NCI-H2107 (cell line): ENCODE measurements at regions not wholly inside any gene's neighbourhood (a gene's known extent, or its start where the extent isn't known, plus 50 kb on each side); places are given as distances from the start of the nearest gene placed in this dataset.
"Not testable (repeated sequence)": the region's sequence is repeated elsewhere in the genome, so short reads cannot be mapped to it uniquely, and the experiment has no call there.

Source experiments
- DNase-seq: peaks from one replicate; lab custom pipeline; 2025; lab: John Stamatoyannopoulos, UW

DNA sequence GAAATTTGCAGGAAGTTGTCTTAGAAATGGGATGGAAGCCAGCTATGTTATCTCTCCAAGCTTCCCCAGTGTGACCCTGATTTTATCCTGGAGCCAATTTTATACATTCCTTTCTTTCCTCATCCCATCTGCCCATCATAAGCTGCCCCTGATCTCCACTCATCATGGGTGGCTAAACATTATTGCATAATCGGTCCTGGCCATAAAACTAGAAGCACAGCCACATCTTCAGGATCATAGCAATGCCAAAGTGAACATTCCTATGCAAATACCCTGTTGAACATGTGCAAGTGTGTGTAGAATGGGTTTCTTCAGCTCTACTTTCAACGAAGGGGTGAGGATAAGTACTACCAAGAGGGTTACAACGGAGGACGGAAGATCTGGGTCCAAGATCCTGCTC is 50.6 kb upstream of the COG2 start:
- no peak for DNase-seq

DNA sequence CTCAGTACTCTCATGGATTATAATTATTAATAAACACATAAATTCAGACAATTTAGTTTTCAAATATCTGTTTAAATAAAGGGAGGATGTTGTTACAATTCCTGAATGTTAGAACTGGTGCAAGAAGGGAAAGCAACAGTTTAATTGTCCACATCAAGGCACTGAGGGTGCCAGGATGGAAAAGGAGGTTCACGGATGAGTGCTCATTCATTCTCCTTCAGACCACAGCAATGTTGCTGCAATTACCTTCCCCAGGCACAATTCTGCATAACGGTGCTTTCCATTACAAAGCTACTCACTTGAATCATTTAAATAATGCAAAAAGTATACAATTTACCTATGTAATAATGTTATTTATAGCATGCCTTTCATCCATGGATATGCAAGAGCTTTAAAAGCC is 52.3 kb upstream of the COG2 start:
- DNase-seq, result peak; percentile 35

DNA sequence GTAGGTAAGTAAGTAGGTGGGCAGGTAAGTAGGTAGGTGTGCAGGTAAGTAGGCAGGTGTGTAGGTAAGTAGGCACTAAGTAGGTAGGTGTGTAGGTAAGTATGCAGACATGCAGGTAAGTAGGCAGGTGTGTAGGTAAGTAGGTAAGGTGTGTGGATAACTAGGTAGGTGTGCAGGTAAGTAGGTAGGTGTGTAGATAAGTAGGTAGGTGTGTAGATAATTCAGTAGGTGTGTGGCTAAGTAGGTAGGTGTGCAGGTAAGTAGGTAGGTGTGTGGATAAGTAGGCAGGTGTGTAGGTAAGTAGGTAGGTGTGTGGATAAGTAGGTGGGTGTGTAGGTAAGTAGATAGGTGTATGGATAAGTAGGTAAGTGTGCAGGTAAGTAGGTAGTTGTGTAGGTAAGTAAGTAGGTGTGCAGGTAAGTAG is 53.9 kb upstream of the COG2 start:
- no peak for DNase-seq

DNA sequence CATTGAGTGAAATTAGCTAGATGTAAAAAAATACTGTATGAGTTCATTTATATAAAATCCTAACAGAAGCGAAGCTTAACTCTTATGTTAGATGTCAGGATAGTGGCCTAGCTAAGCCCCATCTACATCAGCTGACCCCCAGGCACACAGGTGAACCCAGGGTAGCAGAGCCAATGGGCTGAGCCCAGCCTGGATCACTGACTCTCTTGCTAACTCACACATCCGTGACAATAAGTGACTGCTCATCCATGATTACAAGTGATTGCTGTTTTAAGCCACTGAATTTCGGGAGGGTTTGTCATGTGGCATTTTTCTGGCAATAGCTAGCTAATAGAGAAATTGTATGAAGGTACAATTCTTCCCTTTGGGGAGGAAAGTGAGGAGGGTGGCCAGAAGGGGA is 55.2 kb upstream of the COG2 start:
- no peak for DNase-seq

DNA sequence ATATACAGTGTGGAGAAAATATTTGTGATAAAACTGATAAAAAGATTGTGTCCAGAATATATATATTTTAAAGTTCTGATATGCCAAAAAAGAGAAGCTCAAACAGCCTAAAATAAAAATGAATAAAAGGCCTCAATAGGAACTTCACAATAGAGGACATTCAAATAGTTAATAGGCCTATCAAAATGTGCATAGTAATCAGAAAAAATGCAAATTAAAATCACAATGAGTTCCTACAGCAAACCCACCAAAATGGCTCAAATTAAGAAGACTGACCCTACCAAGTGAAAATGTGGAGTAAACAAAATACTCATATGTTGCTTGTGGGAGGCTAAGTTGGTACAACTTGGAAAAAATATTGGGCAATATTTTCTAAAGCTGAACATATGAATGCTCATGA is 57.6 kb upstream of the COG2 start:
- no peak for DNase-seq

DNA sequence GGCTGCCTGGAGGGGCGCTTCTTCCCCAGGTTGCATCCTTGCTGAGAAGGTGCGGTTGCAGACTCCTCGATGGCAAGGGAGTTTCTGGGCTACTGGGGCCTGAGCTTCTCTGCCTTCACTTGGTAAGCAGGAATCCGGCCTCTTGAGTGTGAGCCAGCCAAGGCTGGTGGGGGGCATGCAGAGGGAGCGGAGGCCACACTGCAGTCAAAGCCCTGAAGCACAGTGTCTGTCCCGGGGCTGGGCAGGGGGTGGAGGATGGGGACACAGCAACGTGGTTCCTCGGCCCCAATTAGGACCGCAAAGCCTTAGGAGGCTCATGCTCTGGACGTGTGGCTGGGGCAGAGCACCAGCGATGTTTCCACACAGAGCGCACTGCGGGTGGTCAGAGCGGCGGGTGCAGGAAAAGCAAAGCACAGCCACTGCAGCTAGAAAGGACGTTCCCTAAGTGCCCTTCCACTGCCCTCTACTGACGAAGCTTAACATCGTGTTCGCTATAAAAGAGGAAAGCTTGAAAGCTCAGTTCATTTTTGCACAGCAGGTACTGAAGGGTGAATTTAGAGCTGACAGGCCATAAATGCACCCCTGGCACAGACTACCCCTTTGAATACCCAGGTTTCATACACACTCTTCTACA is 60.7 kb upstream of the COG2 start:
- DNase-seq, result no peak

DNA sequence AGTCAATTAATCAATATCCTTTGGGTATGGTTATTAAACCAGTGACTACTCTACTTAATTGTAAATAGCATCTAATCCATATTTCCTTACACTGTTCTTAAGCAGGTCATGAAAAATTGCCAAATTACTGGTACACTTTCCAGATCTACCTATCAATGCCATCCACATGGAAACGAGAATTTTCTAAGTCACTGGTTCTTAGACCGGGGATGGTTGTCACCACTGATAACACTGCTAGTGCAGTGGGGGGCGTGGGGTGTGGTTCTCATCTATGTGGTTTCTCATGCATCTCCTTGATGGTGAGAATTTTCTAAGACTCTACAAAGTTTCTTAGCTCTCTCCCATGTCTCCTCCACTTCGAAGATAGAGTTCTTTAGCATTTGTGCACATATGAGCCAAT is 63.7 kb upstream of the COG2 start:
- no peak for DNase-seq

DNA sequence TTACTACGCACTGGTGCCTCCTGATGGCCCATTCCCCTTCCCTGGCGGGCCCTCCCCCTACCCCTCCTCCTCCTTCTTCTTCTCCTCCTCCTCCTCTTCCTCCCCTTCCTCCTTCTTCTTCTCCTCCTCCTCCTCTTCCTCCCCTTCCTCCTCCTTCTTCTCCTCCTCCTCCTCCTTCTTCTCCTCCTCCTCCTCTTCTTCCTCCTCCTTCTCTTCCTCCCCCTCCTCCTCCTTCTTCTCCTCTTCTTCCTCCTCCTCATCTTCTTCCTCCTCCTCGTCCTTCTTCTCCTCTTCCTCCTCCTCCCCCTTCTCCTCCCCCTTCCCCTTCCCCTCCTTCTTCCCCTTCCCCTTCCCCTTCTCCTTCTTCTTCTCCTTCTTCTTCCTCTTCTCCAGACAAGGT is 64.7 kb upstream of the COG2 start:
- no peak for DNase-seq

DNA sequence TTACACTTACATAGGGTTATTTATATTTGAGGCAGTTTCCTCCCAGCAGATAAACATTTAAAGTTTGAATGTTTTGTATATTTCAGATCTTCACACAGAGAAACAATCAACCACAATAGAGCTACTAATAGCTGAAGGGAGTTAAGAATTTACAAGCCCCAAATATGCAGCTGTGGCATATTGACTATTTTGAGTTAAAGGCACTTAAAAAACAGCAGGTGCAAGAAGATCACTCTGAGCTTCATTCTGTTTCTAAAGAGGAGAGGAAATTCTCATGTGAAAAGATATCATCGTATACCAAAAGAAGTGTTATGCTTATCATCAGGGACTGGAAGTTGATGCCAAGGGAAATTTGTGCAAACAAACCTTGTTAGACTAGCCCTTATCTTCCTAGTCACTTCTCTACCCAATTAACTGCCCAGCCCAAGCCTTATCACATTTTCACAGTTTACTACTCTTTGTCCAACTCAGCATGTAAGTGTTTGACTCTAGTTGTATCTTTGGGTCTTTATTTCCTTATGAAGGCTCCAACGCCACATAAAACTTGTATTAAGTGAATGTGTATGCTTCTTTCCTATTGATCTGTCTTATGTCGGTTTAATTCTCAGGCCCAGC is 66.3 kb upstream of the COG2 start:
- DNase-seq, result no peak

DNA sequence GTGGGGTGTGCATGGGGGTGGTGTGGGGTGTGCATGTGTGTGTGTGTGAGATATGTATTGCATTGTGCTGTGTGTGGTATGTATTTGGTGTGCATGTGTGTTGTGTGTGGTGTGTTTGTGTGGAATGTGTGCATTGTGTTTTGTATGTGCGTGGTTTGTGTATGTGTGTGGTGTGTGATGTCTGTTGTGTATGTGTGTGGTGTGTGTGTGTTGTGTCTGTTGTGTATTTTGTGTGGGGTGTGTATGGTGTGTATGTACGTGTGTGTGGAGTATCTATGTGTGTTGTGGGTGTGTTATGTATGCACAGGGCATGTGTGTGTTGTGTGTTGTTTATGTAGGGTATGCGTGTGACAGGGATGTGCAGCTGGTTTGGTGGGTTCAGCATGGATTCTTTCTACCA is 67.8 kb upstream of the COG2 start:
- DNase-seq, result no peak

DNA sequence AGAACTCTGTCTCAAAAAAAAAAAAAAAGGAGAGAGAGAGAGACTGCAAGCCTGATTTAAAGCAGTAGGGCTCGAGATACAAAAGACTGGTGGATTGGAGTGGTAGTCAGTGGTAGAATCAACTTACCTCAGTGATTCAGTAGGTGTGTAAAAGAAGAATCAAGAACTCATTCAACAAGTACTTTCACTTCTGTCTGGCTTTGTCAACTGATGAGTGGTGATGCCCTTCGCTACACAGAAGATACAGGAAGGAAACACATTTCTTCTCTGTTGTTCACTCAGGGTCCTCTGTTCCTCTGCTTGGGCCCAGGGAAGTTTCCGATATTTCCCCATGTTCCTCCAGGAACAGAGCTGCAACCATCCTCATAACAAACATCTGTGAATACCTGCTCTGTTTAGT is 68.6 kb upstream of the COG2 start:
- no peak for DNase-seq

DNA sequence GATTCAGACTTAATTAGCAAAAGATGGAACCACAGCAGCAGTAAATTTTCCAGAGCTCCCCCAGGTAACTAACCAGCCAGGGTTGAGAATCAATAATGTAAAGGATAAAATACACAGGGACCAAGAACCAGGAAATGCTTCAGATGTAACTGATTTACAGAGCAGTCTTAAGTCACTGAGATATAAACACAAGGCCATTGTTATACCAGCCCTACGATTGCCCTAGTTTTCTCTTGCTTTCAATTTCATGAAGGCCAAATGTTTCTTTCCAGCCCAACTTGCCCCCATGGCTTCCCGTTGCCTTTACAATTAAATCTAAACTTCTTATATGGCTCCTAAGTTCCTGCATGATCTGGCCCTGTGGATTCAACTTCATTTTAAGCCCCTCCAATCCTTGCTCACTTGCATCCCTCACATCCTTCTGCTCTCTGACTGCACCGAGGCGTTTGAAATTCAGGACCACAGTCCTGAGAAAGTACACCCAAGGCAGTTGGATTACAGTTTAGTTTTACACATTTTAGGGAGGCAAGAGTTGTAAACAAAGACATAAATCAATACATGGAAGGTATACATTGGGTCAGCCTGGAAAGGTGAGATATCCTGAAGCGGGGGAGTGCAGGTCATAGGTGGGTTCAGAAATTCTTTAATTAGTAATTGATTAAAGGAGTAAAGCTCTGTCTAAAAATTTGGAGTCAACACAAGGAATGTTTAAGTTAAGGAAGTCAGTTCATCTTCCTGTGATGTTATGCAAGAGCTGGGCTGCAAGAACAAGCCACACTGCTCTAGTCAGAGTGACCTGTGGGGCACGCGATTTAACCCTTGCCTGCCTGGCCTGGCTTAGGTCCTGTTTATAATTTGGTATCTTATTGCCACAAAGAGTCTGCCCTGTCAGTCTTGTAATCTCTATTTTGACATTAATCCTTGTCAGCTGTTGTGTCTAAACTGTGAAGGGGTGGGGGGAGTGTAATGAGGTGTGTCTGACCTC is 69.9 kb upstream of the COG2 start:
- no peak for DNase-seq

DNA sequence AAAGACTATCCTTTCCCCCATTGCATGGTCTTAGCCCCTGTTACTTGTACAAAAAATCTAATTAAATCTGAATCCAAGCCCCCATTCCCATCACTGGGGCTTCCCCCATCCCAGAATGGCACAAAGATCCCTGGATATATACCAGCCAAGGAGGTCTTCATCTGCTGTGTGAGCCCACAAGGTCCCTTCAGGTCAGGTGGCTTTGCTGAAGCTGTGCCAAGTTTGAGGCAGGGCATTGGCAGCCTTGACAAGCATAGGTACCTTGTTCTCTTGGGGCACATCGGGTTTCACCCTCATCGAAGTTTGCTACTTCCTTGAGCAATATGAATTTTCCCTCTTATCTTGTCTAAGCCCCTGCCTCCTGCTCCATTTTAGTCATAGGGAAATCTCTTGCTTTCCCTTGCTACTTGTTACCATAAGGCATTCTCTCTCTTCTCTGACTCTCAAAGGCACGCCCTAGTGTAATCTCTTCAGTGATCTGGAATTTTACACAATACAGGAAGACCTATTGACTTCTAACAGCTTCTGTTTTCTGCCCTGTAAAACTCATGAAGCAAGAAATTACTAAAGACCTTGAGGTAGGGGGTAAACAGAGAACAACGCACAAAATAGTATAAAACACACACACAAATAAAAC is 71.4 kb upstream of the COG2 start:
- DNase-seq, result no peak

DNA sequence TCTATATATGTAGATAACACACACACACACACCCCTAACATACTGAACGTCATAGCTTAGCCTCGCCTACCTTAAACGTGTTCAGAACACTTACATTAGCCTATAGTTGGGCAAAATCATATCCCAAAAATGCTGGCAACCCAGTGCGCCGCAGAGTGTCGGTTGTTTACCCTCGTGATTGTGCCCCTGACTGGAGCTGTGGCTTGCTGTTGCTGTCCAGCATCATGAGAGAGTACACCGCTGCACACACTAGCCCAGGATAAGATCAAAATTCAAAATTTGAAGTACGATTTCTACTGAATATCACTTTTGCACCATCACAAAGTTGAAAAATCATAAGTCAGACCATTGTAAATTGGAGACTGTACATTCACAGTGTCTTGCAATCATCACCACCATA is 73.1 kb upstream of the COG2 start:
- no peak for DNase-seq

DNA sequence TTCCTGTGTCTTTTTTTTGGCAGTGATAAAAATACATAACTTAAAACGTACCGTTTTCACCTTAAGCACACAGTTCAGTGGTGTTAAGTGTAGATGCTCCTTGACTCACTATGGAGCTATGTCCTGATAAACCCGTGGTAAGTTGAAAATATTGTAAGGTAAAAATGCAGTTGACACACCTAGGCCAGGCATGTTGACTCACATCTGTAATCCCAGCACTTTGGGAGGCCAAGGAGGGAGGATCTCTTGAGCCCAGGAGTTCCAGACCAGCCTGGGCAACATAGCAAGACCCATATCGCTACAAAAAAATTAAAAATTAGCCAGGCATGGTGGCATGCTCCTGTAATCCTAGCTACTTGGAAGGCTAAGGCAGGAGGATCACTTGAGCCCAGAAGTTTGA is 73.6 kb upstream of the COG2 start:
- DNase-seq, result no peak

DNA sequence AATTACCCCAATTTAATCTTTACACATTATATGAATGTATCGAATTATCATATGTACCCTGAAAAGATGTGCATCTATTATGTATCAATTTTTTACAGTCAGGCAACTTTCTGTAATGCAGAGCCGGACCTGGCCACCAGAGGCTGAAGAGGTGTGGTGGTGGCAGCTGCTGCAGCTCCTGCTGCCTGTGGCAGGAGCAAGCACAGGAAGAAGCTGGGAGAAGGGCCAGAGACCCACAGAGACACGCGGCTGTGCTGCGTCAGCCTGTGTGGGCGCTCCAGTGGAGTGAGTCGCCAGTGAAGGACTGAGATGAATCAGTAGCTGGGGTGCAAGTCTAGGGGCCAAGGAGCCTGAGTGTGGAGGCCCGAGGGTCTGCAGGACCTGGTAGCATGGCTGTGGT is 74.3 kb upstream of the COG2 start:
- no peak for DNase-seq

DNA sequence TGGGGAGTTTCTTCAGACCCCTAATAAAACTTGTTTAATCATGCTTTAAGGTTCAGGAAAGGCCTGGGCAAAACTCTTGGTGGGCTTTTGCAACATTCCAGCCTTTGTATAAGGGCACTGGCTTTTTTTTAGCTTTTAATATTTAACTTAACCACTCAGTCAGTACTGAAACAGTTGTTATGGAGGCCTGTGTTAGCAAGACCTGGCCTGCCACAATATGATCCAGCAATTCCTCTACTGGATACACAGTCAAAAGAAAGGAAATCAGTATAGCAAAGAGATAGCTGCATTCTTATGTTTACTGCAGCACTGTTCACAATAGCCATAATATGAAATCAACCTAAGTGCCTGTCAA is 75.1 kb upstream of the COG2 start:
- DNase-seq, result no peak

DNA sequence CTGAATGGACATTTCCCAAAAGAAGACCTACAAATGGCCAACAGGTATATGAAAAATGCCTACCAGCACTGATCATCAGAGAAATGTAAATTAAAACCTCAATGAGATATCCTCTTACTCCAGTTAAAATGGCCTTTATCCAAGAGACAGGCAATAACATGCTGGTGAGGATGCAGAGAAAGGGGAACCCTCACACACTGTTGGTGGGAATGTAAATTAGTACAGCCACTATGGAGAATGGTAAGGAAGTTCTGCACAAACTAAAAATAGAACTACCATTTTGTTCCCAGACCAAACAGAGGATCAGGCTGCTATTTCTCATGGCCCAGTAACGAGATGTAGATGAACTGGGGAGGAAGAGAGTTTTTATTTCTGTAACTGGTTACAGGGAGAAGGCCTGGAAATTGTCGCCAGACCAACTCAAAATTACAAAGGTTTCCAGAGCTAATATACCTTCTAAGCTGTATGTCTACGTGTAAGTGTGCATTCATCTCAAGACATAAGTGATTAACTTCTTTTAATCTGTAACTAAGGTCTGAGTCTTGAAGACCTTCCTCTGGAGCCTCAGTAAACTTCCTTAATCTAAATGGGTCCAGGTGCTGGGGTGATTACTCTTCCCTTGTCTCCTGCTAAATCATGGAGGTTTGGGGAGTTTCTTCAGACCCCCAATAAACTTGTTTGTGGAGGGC is 75.6 kb upstream of the COG2 start:
- DNase-seq, result not testable (repeated sequence)

DNA sequence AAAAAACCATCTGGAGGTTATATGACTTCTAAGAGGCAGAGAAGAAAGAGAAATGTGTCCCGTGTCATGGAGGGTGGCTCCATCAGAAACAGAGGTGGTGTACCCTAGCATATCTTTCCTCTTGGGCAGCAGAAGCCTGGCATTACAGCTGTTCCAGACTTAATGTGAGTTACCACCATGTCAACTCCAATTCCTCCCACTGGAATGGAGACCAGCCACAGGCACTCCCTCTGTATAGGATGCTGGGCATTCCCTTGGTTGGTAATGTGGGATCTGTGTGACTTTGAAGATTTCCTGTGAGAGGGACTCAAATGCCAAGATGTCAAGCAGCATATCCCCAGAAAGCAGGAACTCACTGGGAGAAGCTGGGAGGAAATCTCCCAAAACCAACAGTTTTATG is 77.1 kb upstream of the COG2 start:
- DNase-seq, result no peak

DNA sequence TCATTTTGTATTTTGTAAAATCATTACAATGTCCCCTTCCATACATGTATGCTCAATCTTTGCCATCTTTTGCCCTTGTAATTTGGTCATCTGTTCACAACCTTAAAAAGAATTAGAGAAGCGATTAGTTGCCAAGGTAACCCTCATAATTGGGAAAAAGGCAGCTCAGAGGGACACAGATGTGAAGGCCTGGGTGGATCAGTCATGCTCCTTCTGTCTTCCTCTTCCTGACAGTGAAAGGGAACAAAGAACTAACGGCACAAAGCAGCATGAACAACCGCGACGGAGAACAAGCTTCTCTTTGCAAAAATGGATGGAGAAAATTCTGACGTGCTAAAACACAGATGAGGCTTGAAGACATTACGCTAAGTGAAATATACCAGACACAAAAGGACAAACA is 78.7 kb upstream of the COG2 start:
- DNase-seq, result no peak

DNA sequence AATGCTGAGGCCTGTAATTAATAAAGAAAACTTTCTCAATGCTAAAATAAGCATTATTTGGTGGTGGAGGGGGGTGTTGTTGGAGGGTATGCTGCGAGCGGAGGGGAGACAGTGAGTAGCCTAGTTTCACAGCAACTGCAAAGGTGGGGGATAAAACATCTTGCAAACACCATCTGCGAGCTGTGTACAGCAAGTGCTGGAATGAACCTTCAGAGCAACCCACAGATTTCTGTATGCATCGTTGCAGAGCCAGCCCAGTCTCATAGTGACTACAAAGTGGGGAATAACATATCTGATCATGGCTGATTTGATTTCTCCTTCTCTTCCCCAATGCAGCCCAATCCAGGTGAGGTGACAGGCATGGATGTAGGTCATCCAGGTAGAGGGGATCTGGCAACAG is 80.7 kb upstream of the COG2 start:
- DNase-seq, result no peak

DNA sequence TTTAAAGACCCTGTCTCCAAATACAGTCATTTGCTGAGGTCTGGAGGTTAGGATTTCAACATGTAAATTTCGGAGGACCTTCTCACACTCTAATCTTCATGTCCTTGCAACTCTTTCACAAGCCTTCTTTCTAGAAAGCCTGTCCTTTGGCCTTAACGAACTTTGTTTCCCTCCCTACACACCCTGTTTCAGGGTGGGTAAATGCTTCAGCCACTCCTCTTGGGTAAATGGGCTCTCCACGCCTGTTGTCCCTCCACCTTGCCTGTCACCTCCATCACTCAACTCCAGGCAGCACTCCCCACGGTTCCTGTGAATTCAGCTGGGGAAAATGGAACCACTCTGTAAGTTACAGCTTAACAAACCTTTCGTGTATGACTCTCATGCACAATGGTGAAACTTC is 84.0 kb upstream of the COG2 start:
- DNase-seq, result no peak
